Central memory CD8-positive, alpha-beta T cell (primary cell): ENCODE measurements at regions not wholly inside any gene's neighbourhood (a gene's known extent, or its start where the extent isn't known, plus 50 kb on each side); places are given as distances from the start of the nearest gene placed in this dataset.

ENCODE experiments used
- ATAC-seq: fragments of 150-1000 bp; cut with Tn5 transposase; replicated peaks from 2 replicates; pipeline ENCODE4 v1.10.0; 2022; ENCODE audit warnings: mild to moderate bottlenecking, moderate FRiP score, moderate number of reproducible peaks; ENCODE audit not compliant: poor library complexity, severe bottlenecking; ENCODE audit errors: extremely low read depth
- DNase-seq, 2 donors: peaks; one replicate each; pipeline ENCODE4 v3.0.0; 2021; ENCODE audit warnings: low spot score in 2 of 2
- H3K27ac Mint-ChIP-seq: one replicate; pipeline ENCODE4 v1.8.0; 2022; ENCODE audit warnings: low read depth, mild to moderate bottlenecking, moderate library complexity, mixed read lengths
- H3K27me3 Mint-ChIP-seq: one replicate; pipeline ENCODE4 v1.8.0; 2022; ENCODE audit warnings: mixed read lengths
- H3K36me3 Mint-ChIP-seq: one replicate; pipeline ENCODE4 v1.8.0; 2022; ENCODE audit warnings: mild to moderate bottlenecking, moderate library complexity, mixed read lengths; ENCODE audit not compliant: insufficient read depth
- H3K4me1 Mint-ChIP-seq: one replicate; pipeline ENCODE4 v1.8.0; 2022; ENCODE audit warnings: mixed read lengths
- H3K4me3 Mint-ChIP-seq: one replicate; pipeline ENCODE4 v1.8.0; 2022; ENCODE audit warnings: mild to moderate bottlenecking, moderate library complexity, mixed read lengths
- H3K9me3 Mint-ChIP-seq: one replicate; pipeline ENCODE4 v1.8.0; 2022; ENCODE audit warnings: mixed read lengths

GRCh38 chrX:69388526-69388925 is 115.6 kb upstream of the NALF2 start:
- Mint-ChIP-seq H3K4me1 (no peaks in the 10 kb centered on the region), H3K27me3 (peaks cover 32% of the 10 kb centered on the region), H3K4me3 (no peak overlapping the region), H3K9me3 (no peaks in the 10 kb centered on the region), H3K36me3 (peaks cover 4% of the 10 kb centered on the region), H3K27ac (no peak overlapping the region)
- no peak for ATAC-seq
- DNase-seq, result no peak

DNA sequence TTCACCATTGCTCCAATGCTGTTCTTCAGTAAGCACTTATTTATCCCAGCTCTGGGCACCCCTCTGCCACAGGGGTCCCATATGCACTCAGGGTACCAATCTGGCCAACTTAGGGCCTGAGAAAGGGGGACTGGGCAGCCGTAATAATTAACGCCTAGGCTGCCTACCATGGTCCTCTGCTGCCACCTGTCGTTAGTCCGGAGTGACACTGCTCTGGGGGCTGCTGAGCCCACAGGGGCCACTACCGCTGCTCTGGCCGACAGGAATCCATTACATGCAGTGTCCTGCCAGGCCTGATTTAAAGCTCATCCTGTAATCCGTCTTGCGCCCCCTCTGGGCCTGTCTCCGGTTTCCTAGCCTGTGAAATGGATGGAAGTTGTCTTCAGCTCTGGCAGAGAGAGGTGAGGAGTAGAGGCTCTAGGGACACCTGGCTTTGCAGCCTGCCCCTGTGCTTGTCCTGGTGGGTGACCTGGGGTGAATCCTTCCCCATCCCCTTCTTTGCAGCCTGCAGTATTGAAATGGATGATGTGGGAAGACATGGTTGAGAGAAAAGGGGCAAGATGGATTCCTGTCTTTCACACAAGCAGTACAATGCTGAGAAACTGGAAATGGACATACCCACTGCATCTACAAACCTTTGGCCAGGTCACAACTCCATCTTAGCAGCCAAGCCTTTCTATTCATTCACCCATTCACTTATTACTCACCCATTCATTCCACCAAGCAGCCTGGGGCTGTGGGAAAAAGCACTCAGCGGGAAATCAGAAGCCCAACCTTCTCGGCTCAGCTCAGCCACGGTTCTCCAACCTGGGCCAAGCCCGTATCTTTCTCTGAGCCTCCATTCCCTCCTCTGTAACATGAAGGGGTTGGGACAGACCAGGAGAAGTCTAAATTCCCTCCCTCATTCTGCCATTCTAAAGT is 116.3 kb upstream of the NALF2 start:
- Mint-ChIP-seq H3K4me3 (no peak overlapping the region), H3K9me3 (no peaks in the 10 kb centered on the region), H3K27me3 (peaks cover 32% of the 10 kb centered on the region), H3K36me3 (peaks cover 2% of the 10 kb centered on the region), H3K27ac (no peak overlapping the region), H3K4me1 (no peaks in the 10 kb centered on the region)
- DNase-seq (no peak), ATAC-seq (no peak)

GRCh38 chrX:69386681-69387080 is 117.4 kb upstream of the NALF2 start:
- Mint-ChIP-seq H3K9me3 (no peaks in the 10 kb centered on the region), H3K27me3 (peaks cover 32% of the 10 kb centered on the region), H3K4me3 (no peak overlapping the region)

GRCh38 chrX:69379412-69379811 is 124.7 kb upstream of the NALF2 start:
- H3K27ac Mint-ChIP-seq, result no peak overlapping the region
- ATAC-seq (no peak), DNase-seq (no peak)
- no peak overlapping the region for H3K4me3 Mint-ChIP-seq
- H3K4me1 Mint-ChIP-seq, result no peaks in the 10 kb centered on the region
- peaks cover 9% of the 10 kb centered on the region for H3K27me3 Mint-ChIP-seq
- H3K36me3 Mint-ChIP-seq, result no peaks in the 10 kb centered on the region
- H3K9me3 Mint-ChIP-seq, result peaks cover 7% of the 10 kb centered on the region

More at GRCh38 chrX:69386681-69387080, 117.4 kb upstream of the NALF2 start:
- Mint-ChIP-seq H3K36me3 (peaks cover 2% of the 10 kb centered on the region), H3K4me1 (no peaks in the 10 kb centered on the region), H3K27ac (no peak overlapping the region)
- no peak for ATAC-seq
- no peak for DNase-seq

- H3K27me3 Mint-ChIP-seq, result peaks cover 16% of the 10 kb centered on the region
- no peak for ATAC-seq
- DNase-seq, result no peak
Measured at GRCh38 chrX:69374569-69374968, 129.6 kb upstream of the NALF2 start.

GRCh38 chrX:69372435-69372834 is 131.7 kb upstream of the NALF2 start:
- Mint-ChIP-seq H3K4me3 (no peak overlapping the region), H3K9me3 (peaks cover 7% of the 10 kb centered on the region), H3K4me1 (no peaks in the 10 kb centered on the region), H3K27me3 (peaks cover 12% of the 10 kb centered on the region), H3K36me3 (no peaks in the 10 kb centered on the region), H3K27ac (no peak overlapping the region)
- ATAC-seq, result no peak
- no peak for DNase-seq

More at GRCh38 chrX:69374569-69374968, 129.6 kb upstream of the NALF2 start:
- Mint-ChIP-seq H3K27ac (no peak overlapping the region), H3K4me1 (no peaks in the 10 kb centered on the region), H3K4me3 (no peak overlapping the region), H3K9me3 (peaks cover 7% of the 10 kb centered on the region), H3K36me3 (no peaks in the 10 kb centered on the region)

DNA sequence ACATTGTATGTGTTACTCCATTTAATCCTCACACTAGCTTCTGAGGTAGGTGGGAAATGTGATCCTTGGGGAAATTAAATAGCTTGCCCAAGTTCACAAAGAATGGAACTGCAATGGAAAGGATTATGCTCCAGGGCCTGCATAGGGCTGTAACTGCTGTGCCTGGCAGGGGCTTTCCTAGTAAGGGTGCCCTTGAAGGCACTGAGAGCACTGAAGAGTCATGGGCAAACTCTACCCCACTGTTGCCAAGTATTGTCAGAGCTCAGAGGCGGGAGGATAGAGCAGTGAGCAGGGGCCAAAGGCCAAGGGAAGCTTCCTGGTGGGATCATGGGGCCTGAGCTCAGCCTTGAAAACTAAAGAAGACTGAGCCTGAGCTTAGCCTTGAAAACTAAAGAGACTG is 133.0 kb upstream of the NALF2 start:
- Mint-ChIP-seq H3K27ac (no peak overlapping the region), H3K36me3 (no peaks in the 10 kb centered on the region), H3K9me3 (peaks cover 7% of the 10 kb centered on the region), H3K4me3 (no peak overlapping the region), H3K4me1 (no peaks in the 10 kb centered on the region), H3K27me3 (peaks cover 12% of the 10 kb centered on the region)
- no peak for DNase-seq
- ATAC-seq, result no peak

DNA sequence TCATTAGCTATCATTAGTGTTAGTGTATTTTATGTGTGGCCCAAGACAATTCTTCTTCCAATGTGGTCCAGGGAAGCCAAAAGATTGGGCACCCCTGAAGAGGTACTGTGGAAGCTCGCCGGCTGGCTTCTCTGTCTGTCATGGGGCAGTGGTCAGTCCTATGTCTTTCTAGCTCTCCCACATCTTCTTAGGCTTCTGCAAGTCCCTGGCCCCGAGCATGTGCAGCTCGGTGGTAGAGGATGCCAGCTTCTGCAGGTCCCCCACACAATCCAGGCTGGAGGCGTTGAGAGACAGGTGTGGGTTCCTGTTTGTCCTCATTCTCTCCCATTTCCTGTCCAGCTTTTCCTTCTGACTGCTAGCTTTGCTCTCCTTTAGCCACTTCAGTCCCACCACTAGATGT is 134.1 kb upstream of the NALF2 start:
- ATAC-seq, result no peak
- Mint-ChIP-seq H3K4me1 (no peaks in the 10 kb centered on the region), H3K27me3 (peaks cover 12% of the 10 kb centered on the region), H3K36me3 (no peaks in the 10 kb centered on the region), H3K27ac (no peak overlapping the region), H3K4me3 (no peak overlapping the region), H3K9me3 (no peaks in the 10 kb centered on the region)
- DNase-seq, result no peak

DNA sequence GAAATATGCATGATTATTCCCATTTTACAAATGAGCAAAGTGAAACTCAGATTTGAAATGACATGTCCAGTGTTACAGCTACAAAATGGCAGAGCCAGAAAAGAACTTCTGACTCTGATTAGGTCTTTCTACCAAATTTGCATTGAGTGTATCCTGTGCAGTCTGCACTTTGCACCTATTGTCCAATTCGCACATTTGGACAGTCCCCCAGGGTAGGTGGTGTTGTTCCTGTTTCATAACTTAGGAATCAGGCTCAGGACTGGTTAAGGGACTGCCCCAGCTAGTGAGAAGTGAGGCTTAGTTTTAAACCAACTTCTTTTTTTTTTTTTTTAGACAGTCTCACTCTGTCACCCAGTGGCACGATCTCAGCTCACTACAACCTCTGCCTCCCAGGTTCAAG is 137.9 kb upstream of the NALF2 start:
- Mint-ChIP-seq H3K27ac (no peak overlapping the region), H3K9me3 (no peaks in the 10 kb centered on the region), H3K4me1 (no peaks in the 10 kb centered on the region), H3K36me3 (no peaks in the 10 kb centered on the region), H3K4me3 (no peak overlapping the region), H3K27me3 (no peaks in the 10 kb centered on the region)
- no peak for DNase-seq
- no peak for ATAC-seq

- Mint-ChIP-seq H3K4me1 (no peaks in the 10 kb centered on the region), H3K36me3 (no peaks in the 10 kb centered on the region)
Measured at GRCh38 chrX:69365755-69366154, 138.4 kb upstream of the NALF2 start.

DNA sequence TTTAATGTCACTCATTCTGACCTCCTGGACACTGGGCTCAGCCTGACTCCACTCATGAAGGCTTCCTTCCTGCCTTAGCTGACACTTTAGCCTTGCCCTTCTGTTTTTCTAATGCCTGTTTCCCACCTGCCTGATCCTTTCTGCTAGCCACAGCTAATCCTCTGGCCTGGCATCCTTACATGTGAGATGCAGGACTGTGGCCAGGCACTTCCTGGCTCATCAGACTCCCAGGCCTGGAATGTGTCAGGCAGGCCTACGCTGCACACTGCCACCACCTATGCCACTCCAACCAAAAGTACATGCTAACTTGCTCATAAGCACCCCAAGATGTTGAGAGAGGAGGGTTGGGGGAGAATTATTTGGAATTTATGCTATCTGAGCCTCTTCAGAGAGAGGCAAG is 138.8 kb upstream of the NALF2 start:
- DNase-seq, result no peak
- no peak overlapping the region for H3K27ac Mint-ChIP-seq
- H3K27me3 Mint-ChIP-seq, result no peaks in the 10 kb centered on the region
- H3K4me1 Mint-ChIP-seq, result no peaks in the 10 kb centered on the region
- no peaks in the 10 kb centered on the region for H3K36me3 Mint-ChIP-seq
- H3K9me3 Mint-ChIP-seq, result no peaks in the 10 kb centered on the region
- no peak overlapping the region for H3K4me3 Mint-ChIP-seq
- ATAC-seq, result no peak

More at GRCh38 chrX:69365755-69366154, 138.4 kb upstream of the NALF2 start:
- Mint-ChIP-seq H3K9me3 (no peaks in the 10 kb centered on the region), H3K27ac (no peak overlapping the region), H3K27me3 (no peaks in the 10 kb centered on the region), H3K4me3 (no peak overlapping the region)
- no peak for DNase-seq
- no peak for ATAC-seq

DNA sequence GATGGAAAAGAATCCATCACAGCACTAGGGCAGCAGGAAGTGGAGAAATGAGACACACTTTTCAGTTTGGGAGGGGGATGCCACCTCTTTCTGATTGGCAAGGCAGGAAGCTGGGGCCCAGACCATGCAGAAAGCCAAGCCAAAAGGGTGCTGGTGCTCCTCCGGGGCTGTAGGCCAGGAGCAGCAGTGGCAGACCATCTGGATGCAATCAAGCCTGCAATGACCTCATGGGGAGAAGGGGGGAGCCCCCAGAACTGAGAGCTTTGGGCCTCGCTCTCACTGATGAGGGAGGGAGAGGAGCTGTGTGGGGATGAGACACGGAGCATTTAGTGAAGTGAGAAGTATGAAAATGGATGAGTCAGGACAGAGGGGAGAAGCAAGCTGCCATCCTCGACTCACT is 141.3 kb upstream of the NALF2 start:
- Mint-ChIP-seq H3K9me3 (no peaks in the 10 kb centered on the region), H3K27me3 (no peaks in the 10 kb centered on the region), H3K27ac (no peak overlapping the region), H3K36me3 (no peaks in the 10 kb centered on the region), H3K4me3 (no peak overlapping the region), H3K4me1 (no peaks in the 10 kb centered on the region)
- DNase-seq (no peak), ATAC-seq (no peak)

DNA sequence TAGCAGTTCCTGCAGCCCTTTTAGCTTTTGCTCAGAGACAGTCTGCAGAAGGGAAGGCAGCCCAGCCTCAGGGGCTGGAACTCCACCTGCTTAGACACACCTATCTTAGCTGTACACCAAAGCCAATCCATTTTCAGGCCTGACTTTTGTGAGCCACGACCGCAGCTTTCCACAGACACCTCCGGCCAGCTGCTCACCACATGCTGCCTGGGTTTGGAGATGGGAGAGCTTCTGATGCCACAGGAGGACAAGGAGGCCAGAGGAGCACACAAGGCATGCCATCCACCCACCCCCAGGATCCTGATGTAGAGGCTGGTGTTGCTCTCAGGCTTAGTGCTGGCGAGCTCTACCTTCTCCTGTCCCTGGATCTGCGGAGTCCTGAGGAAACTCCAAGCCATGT is 141.8 kb upstream of the NALF2 start:
- DNase-seq (no peak), ATAC-seq (no peak)
- Mint-ChIP-seq H3K36me3 (no peaks in the 10 kb centered on the region), H3K4me3 (no peak overlapping the region), H3K9me3 (no peaks in the 10 kb centered on the region), H3K4me1 (no peaks in the 10 kb centered on the region), H3K27ac (no peak overlapping the region), H3K27me3 (no peaks in the 10 kb centered on the region)
